Head of caudate nucleus (tissue), 42 donors: ENCODE measurements at regions not wholly inside any gene's neighbourhood (a gene's known extent, or its start where the extent isn't known, plus 50 kb on each side); places are given as distances from the start of the nearest gene placed in this dataset.

ENCODE experiments used
- DNase-seq, 42 donors: peaks; one replicate each; pipeline versions ENCODE4 v3.0.0 to v3.0.0-alpha.2; 2020 to 2021; ENCODE audit warnings: mixed read lengths in 7 of 42
- intact Hi-C: fragments of 100-400 bp; cut with DNase I; formaldehyde crosslinking; loops from one replicate; pipeline ENCODE4 v1.15.0; 2022

GRCh38 chr4:46444318-46445000 lies 54.5 kb upstream of the GABRA2 start:
- peak in 8 of 42 donors; percentile 4 to 44 (median 17) for DNase-seq
- intact Hi-C loops = no loop called here

GRCh38 chr4:46442963-46443362 lies 53.0 kb upstream of the GABRA2 start:
- no peak for DNase-seq

GRCh38 chr4:46441136-46441859 lies 51.4 kb upstream of the GABRA2 start:
- no peak for DNase-seq
- intact Hi-C loops = no loop called here

More at GRCh38 chr4:46442963-46443362, 53.0 kb upstream of the GABRA2 start:
- intact Hi-C loops = no loop called here
